ENCODE measurements at regions not wholly inside any gene's neighbourhood (a gene's known extent, or its start where the extent isn't known, plus 50 kb on each side); places are given as distances from the start of the nearest gene placed in this dataset.

DNA sequence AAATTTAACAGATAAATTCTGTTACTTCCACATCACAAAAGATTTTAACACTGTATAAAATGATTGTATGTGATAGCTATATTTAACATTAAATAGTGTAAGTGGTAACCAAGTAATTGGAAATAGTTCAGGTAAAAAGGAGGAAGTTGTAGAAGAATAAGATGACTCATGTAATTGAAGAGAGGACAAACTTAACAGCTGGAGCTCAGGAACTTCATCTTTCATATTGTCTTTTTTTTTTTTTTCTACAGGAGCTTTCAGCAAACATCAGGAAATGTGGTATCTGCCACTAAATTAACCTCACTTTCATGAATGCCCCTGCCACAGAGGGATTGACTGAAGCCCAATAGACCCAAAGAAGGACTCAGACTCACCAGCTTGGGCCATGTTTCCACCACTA, 188.4 kb upstream of the VEGFC start:
- no peak for DNase-seq

DNA sequence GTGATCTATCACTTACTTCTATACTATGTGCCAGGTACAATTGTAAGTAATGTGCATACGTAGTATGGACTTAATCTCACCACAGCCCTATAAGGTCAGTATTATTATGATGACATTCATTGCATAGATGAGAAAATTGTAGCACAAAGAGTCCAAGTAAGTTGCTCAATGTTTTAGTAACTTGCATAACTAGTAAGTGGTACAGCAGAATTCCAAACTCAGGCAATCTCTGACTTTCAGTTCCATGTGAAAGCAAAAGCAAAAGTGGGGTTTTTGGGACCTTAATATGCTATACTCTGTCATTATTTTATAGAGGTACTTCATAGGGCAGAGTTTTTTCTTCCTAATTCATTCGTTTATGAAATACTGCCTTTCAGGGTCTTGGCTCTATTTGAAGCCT, 188.8 kb upstream of the VEGFC start:
- DNase-seq = no peak

DNA sequence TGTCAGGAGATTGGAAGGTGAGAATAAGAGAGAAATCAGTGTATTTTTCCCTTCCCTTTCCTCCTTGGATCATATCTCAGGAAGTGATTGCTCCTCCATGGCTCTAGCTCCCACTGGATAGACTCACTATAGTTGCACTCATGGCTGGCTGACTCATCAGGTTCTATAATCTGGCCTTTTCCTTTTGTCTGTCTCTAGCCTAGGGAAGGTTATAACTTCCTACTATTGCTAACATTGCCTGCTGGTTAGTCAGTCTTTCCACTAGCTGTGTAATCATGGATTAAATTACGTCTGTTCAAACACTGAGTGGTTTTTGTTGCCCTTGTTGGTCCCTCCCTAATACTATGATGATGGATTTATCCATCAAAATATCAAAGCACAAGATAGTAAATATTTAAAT, 195.5 kb upstream of the VEGFC start:
- DNase-seq = no peak

DNA sequence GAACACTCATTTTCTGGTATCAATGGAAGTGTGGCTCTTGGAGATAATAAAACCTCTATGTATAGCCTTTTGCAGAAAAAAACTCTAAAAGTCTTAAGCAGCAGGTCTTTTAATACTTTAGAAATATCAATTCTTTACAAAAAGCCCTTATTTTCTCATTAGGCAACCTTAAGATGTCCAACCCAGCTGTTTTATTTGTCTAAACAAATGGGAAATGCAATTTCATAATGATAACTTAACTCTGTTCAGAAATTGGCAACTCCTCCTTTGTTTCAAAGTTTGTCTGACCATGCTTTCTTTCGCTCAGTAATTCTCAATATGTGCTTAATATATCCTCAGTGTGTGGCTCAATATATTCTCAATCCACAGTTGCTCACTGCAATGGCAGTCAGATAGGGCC, 196.5 kb upstream of the VEGFC start:
- no peak for DNase-seq

DNA sequence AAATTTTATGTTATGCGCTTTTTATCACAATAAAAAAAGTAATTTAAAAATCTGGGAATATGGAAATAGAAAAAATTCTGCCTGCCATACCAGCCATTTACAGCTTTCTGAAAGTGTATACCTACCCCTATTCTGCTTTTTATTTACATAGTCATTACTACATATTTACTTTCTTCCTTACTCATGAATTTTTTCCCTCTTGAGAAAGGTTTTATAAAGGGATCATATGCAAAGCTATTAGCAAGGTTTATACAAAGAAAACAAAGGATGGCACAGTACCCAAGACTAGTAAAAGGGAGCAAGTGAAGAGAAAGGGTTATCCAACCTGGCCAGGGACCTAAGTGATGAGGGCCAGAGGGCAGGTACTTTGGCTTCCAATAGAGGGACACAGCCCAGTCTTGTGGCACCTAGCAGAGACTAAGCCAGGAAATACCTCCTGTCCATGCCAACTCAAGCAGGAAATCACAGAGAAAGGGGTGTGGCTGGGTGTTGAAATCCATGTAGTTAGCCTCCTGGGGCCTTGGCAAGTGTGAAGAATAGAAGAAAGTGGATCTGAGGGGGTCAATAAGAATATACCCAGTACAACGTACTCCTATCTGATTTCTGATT, 207.3 kb upstream of the VEGFC start:
- DNase-seq = no peak

DNA sequence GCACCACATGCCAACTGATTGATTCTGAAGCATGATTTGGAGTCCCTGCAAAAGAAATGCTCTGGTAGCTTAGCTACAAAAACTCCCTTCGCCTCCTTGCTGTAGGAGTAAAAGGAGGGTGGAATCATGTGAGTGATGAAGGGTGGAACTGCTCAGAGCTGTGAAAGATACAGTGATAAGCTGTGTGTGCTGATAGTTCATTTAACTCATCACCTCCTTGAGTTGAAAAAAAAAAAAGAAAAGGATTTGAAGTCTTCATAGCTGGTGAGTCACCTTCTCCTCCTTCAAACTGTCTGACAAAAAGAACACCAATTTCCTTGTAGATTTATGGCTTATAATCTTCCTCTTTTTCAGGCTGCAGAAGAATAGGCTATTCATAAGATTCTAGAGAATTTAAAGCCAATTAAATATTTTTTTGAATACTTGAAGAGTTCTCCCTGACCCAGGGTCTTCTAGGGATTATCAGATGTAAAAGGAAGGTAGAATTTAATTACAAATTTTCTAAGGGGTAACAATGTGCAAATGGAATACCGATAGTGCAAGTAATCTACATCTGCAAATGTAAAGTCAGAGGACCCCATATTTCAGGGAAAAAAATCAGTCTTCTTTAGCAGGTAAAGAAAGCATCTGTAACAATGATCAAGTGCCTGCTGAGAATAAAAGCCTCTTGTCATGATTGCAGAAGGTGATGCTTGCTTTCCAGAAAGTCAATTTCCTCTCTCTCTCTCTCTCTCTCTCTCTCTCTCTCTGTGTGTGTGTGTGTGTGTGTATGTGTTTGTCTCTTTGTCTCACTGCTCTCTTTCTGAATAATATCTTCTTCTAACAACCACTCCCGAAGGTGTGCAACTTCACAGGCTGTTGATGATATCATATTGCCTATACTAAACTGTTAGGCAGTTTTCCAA, 208.8 kb upstream of the VEGFC start:
- no peak for DNase-seq

DNA sequence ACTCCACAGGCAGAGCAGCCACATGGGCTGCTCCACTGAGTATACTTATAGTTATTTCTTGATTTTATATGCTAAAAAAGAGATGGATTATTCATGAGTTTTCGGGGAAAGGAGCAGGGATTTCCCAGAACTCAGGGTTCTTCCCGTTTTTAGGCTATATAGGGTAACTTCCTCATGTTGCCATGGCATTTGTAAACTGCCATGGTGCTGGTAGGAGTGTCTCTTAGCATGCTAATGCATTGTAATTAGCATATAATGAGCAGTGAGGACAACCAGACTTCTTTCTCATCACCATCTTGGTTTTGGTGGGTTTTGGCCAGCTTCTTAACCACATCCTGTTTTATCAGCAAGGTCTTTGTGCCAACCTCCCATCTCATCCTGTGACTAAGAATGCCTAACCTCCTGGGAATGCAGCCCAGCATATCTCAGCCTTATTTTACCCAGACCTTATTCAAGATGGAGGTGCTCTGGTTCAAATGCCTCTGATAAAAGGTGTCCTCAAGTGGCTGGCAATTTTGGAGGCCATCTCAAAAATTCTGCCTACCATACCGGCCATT, 213.0 kb upstream of the VEGFC start:
- no peak for DNase-seq

DNA sequence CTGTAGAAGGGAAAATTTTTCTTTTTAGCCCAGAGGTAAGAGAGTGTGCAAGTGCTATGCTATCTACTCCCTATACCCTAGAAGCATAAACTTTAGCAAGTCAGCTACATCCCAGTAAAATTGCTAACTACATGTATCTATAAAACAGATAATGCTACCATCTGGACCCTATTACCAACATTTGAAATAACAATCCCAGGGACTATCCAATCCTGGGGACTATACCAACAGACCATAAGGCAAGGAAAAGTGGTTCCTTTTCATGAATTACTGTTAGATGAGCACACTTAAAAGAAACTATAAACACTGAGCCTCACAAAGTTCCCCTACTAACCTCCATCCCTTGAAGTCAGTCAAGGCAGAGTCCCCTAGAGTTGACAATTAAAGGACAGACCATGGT, 213.6 kb upstream of the VEGFC start:
- no peak for DNase-seq

DNA sequence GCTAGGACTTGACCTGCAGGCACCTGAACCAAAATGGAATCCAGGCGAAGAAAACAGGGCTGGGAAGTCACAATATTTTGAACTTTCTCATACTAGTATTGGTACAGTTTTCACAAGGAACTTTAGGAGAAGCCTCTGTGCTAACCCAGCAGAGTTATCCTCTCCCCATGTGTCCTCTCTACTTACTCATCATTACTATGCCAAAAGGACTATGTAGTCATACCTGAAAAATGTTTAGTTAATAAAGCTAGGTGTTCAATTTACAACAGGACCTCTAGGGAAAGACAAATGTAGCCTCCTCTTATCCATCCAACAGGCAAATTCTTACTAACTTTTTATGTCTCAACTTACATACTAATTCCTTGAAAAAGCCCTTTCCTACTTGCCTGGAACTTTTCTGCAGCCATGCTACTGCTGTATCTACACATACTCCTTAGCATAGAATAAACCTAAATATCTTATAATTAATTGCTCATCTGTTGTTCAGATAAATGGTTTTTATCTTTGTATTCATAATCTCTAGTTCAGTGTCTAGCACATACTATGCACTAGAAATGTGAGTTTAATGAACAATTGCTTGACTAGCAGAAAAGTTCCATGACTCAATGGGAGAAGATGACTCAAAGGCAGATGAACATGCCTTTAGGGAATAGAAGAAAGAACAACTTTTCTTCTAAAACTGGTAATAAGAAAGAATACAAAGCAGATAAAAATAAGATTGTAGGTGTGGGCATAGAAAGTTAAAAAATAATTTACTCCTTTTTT, 215.5 kb upstream of the VEGFC start:
- no peak for DNase-seq

DNA sequence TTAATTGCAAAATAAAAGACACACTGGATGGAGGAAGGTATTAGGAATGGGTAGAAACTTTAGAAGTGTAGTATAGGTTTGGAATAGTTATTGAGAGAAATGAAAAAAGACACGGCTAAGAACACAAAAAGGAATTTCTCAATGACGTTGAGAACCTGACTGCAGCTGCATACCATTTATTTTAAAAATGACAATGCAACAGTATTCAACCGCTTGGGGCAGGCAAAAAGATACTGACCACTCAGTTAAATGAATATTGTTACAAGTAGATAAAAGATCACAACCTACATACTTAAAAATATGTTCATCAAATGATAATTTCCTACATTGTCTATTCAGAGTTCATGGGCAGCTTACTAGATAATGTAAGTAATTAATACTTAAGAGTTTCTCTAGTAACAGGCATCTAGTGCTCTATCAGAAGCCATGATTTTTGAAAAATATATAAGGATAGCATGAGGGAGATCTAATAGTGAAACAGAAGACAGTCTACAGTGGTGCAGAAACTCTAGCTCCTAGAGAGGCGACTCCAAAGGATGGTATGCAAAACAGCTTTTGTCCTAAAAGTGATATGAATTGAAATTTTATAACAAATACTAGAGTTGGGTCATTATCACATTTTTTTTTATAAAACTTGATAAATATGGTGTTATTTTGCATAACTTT, 216.2 kb upstream of the VEGFC start:
- DNase-seq = no peak

DNA sequence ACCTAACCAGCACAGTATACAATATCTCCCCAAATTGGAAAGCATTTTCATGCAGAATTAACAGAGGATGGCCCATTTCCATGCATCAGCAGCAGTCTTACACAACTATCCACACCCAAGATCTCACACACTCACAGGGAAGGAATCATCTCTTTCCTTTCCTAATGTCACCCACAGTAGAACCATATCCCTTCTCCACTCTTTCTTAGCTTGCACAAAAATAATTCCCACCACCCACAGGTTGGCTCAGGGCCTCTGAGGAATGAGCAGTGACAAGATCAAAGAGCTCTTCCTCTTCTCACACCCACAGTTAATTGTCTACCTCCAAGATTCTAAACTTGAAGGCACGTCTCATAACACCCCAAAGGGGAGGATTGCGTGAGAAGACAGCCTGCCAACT, 217.7 kb upstream of the VEGFC start:
- DNase-seq = no peak

DNA sequence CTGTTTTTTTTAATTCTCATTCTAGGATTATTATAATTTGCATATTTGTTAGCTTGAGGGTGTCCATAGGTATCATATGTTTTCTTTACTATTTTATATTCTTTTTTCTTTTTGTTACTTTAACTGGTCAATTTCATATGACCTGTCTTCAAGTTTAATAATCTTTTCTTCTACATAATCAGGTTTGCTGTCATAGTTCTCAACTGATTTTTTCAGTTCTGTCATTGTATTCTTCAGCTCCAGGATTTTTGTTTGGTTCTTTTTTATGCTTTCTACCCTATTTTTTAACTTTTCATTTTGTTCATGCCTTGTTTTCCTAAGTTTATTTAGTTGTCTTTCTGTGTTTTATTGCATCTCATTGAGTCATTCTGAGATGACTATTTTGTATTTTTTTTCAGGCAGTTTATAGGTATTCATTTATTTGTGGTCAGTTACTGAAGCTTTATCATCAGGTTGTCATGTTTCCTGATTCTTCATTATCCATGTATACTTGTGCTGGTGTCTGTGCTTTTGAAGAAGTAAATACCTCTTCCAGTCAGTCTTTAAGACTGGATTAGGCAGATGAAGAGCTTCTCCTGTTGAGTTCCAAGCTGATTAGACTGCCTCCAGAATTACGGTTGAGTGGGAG, 220.3 kb upstream of the VEGFC start:
- DNase-seq = no peak

DNA sequence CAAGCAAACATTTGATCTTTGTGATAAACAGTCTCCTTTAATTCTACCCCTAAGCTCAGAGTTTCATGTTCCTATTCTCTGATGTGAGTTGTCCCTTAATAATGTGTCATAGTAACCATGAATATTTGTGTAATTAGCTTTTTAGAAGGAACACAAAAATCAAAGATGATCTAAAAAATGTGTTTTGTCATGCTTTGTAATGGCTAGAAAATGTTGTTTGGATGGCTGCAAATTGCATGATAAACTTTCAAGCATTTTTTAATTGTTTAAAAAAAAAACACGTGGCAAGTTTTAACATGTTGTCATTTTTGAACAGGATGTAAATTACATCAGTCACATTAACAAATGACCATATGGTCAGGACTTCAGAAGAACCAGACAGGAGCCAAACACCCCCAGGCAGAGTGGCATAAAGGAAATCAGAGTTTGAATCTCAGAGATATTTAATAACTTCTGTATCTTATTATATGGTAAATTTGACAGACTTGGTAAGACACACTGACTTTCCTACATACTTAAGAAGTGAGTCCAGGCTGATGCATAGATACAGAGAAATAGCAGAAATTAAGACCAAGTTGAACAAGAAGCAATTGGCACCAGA, 223.9 kb upstream of the VEGFC start:
- DNase-seq = no peak

DNA sequence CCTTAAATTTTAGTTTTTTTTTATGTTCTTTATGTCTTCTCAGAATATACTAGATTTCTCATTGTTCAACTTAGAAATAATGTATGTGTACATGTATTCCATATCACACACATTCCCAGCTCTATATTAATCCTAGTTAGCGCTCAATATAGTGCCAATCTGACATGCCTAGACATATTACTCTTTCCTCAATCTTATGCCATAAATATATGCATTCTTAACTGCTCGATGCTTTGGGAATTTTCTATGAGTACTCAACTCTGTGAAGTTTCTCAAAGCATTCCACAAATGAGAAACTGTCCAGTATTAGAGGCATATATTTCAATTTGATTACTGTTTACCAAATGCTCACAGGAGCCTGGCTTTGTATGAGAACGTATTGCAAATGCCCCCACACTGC, 231.2 kb upstream of the VEGFC start:
- no peak for DNase-seq

DNA sequence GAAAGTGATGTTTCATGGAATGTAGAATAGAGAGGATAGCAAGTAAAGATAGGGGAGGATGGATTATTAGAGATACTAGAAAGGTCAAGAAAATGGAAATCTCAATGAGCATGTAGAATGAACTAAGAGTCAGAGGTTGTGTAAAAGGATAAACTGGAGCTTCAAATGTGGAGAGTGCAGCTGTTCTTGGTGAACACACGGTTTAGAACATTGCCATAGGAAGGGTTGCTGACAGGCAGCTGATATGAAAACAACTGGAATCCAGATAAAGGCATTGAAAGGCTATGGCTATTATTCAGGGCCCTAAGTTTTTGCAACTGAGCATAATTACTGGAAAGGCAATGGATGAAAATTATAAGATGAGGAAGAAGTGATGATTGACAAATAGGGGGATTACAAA, 239.6 kb upstream of the VEGFC start:
- DNase-seq = no peak

DNA sequence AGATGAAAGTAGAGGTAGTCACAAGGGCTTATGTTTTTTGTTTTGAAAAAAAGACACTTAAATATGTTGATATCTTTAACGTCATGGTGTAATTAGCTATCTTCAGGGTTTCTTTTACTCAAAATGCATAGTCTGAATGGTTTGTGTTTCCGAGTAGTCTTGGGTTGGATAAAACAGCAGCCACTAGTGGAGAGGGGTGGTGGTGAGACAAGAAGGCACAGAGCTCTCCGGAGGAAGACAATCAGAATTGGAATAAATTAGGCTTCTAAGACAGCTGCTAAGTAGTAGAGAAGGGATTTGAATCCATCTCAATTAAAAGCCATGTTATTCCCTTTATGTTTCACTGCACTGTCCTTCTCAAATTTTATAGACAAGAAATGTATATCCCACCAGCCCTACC, 240.4 kb upstream of the VEGFC start:
- DNase-seq = no peak

DNA sequence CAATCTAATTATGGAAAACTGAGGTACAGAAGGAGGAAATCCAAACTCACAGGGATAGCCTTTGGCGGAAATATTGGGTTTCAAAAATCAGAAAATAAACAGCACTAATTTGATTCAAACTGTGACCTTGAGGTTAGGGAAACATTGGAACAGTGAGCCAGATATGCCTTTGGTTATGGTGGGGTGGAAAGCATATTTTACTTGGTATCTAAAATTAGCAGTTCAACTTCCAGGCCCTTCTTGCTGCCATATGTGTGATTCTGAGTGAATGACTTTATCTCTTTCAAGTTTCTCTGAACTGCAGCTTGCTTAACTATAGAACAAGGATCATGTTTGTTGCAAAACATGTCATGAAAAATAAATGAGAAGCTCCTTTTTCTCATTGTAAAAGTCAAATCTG, 240.9 kb upstream of the VEGFC start:
- no peak for DNase-seq

DNA sequence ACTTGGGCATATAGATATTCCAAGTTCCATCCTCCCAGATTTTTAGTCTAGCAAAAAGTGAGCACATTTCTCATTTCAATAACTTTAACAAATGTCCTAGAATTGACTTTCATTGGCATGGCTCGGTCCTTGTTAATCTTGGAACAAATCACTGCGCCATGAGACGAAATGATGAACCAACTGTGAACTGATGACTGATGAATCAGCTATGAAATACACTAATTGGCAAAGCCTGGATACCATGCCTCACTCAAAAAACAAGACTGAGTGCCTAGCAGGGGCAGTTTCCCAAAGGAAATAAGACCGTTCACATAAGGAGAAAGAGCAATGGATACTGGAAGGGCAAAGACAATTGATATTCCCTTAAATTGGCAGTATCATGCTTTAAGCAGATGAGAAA, 248.6 kb upstream of the VEGFC start:
- DNase-seq = no peak

DNA sequence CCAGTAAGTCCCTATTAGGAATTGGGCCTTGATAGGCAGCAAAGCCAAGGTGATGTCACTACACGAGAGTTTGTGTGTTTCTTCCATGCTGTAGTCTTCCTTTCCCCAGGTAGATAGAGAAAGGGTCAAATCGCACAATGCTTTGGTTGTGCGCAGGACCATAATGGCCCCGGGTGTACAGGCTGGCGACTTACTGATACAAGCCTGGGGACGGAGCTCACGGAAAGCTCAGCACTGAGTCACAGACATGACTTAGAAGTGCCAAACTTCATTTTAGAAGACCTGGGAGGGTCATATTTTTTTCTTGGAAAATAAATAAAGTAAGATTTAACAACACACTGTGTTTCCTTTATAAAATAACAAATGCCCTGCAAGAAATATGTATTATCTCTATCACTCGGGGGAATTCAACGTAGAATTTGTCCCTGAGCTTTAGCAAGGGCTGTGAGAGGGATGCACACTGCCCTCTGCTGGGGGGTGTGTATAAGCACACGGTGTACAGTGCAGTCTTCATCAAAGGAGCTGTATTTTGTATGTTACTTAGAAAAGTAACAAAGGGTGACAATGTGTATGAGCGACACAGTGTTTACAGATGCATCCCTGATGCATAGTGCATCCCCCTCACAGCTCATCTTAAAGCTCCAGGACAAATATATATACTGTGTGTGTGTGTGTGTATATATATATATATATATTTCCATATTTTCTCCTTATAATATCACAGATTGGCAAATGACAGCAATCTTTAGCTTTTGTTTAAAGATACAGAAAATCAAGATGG, 254.5 kb upstream of the VEGFC start:
- peak; percentile 72 for DNase-seq

DNA sequence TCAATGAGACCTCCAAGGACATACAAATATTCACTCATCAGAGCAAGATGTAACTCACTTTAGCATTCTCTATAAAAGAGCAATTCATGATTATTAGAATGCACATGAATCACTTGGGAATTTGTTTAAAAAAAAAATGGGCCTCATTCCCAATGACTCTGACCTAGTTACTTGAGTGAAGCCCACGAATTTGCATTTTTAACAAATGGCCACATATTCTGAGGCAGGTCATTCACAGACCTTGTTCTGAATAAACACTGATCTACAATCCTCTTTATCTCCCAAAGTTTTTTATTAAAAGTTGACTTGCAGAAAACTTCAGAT, 255.1 kb upstream of the VEGFC start:
- DNase-seq = no peak

DNA sequence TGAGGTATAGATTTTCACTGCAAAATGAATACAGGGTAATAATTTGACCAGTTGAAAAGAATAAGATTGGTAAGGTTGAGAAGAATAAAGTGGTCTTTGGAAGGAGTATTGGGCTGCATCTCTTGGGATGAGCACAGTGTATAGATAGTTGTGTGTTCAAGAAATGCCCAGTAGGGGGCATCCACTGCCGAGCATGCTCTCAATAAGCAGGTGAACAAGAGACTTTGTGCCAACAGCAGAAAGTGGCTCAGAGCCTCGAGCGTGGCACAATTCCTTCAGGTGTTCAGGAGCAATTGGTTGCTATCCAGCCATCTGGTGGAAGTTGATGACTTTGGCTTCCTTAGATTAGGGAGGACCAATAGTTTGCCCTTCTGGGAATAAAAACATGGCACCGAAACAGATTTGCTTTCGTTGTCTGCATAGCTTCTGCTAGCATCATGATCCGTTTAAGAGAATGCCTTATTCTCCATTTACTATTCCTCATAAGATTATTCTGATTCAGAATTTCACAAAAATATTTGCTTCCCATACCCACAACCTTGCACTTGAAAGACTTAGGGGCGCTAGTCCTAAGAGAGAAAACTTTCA, 258.1 kb upstream of the NEIL3 start:
- peak; percentile 20 for DNase-seq
